ENCODE measurements at regions not wholly inside any gene's neighbourhood (a gene's known extent, or its start where the extent isn't known, plus 50 kb on each side); places are given as distances from the start of the nearest gene placed in this dataset.

DNA sequence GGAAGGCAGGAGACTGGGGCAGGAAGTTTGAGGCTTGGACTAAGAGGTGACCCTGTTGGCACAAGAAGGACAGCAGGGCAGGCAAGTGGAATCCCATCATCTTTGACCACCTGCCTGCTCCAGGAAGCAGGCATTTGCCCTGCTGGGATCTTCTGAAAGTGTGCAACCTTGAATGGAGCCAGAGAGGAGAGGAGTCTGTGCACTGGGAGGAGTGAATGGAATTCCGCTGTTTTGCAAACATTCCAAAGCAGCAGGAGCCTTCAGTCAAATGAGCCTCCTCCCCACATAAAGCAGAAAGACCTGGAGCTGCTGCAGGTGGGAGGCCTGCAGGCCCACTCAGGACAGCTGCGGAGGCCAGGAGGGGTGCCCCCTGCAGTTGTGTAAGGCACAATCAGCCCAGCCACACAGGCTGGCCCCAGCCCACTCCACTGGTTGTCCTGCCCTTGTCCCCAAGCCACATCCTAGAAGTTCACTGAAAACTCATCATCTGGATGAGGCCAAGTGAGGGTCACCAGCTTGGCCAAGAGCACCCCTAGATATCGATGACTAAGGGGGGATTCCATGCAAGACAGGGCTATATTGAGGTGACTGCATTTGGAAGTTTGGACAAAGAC lies 249.5 kb downstream of the RPS24 start:
- TF ChIP-seq CTCF (conservative IDR thresholded peaks at IDR 0.05; ENCODE audit: low read length) (no peak), EZH2phosphoT487 (IDR thresholded peaks at IDR 0.05; ENCODE audit: borderline replicate concordance, low read depth, low read length) (no peak)

Measured in OCI-LY7 (cell line).